ENCODE measurements at regions not wholly inside any gene's neighbourhood (a gene's known extent, or its start where the extent isn't known, plus 50 kb on each side); places are given as distances from the start of the nearest gene placed in this dataset.

DNA sequence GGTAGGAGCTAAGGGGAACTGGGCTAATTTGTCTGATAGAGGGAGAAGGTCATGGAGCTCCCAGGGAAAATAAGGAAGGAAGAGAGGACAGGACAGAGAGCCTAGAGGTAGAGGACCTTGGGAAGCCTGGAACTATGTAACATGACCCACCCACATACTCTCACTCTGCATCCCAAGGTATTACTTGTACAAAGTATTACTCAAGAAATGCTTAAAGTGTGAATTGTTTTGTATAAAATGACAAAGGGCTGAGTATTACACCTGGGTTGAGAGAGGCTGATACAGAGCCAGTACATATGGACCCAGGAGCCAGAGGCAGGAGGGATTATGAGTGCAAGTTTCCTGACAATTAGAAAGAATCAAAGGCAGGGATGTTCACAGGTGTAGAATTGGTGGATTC, 80.5 kb upstream of the ANKRD55 start:
- TF ChIP-seq, protein P1, sequence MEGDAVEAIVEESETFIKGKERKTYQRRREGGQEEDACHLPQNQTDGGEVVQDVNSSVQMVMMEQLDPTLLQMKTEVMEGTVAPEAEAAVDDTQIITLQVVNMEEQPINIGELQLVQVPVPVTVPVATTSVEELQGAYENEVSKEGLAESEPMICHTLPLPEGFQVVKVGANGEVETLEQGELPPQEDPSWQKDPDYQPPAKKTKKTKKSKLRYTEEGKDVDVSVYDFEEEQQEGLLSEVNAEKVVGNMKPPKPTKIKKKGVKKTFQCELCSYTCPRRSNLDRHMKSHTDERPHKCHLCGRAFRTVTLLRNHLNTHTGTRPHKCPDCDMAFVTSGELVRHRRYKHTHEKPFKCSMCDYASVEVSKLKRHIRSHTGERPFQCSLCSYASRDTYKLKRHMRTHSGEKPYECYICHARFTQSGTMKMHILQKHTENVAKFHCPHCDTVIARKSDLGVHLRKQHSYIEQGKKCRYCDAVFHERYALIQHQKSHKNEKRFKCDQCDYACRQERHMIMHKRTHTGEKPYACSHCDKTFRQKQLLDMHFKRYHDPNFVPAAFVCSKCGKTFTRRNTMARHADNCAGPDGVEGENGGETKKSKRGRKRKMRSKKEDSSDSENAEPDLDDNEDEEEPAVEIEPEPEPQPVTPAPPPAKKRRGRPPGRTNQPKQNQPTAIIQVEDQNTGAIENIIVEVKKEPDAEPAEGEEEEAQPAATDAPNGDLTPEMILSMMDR (conservative IDR thresholded peaks at IDR 0.05; ENCODE audit: low read length), result no peak
- no peak for TF ChIP-seq EZH2phosphoT487 (IDR thresholded peaks at IDR 0.05; ENCODE audit: borderline replicate concordance)

All from Loucy (cell line).